GM18498 (cell line): ENCODE measurements at regions not wholly inside any gene's neighbourhood (a gene's known extent, or its start where the extent isn't known, plus 50 kb on each side); places are given as distances from the start of the nearest gene placed in this dataset.
"Not testable (repeated sequence)": the region's sequence is repeated elsewhere in the genome, so short reads cannot be mapped to it uniquely, and the experiment has no call there.

Source experiments
- ATAC-seq: cut with Tn5 transposase; IDR thresholded peaks from one replicate; pipeline ENCODE4 v1.9.1; 2021; ENCODE audit warnings: mild to moderate bottlenecking, moderate library complexity; ENCODE audit not compliant: unreplicated experiment

DNA sequence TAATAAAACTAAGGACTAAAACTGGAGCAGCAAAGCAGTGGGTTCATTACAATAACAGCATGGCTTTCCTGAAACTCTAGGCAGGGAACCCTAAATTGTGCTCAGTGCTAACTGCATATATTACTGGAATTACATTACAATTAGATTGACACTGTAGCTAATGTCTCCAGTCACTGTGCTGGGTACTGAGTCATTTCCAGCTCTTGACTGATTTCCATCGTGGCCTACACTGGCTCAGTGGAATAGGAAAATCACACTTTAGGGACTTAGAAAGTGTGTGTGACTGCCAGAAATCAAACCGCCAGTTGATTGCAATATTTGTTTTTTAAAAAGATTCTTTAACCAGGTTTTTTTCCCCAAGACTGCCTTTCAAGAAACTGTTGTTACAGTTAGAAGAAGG, 1447.4 kb upstream of the GOT2 start:
- no peak for ATAC-seq

GRCh38 chr16:60180609-60181008, 1446.5 kb upstream of the GOT2 start:
- ATAC-seq: no peak

DNA sequence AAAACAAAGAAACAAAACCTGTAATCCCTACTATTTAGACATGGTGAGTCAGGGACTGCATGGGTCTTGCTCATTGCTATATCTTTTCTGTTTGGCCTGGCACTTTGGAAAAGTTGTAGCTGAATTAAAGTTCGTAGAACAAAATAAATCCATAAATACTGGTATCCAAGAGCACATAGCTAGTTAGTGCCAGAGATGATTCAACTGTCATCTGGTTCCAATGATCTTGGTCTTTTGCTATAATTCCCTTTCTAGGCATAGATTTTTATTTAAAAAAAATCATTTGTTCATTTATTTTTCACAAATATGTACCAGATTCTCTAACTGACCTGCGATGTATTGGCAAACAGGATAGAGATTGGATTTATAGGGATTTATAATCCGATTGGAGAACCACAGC, 1436.1 kb upstream of the GOT2 start:
- ATAC-seq: no peak

GRCh38 chr16:60166111-60166510, 1432.0 kb upstream of the GOT2 start:
- no peak for ATAC-seq

DNA sequence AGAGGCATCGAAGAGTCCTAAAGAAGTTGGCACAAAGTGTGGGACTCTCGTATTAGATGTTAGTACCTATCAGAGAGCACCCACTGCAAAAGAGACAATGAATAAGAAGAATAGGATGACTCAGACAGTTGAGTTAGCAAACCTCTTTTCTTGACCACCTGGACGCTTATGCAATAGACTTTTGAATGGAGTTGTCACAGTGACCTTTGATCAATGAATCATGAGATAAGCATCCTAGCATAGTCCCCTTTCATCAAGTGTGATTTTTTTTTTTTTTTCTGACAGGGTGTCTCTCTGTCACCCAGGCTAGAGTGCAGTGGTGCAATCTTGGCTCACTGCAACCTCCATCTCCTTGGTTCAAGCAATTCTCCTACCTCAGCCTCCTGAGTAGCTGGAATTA, 1417.9 kb upstream of the GOT2 start:
- no peak for ATAC-seq

DNA sequence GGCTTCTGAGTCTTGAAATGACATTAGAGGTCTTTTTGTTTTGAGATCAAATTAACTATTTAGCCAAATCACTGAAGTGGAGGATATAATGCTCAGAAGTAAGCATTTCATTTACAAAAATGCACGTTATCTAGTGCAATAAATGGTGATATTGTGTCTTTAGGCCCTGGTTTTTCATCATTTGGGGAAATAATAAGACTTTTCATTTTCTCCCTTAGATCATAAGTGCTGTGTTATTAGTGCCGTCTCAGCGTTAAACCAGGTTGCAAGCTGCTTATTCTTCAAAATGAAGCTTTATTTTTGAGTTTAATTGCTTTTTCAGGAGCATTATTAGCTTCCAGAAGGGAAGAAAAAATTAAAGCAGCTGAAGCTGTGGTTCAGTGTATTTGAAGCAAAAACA, 1416.8 kb upstream of the GOT2 start:
- no peak for ATAC-seq

DNA sequence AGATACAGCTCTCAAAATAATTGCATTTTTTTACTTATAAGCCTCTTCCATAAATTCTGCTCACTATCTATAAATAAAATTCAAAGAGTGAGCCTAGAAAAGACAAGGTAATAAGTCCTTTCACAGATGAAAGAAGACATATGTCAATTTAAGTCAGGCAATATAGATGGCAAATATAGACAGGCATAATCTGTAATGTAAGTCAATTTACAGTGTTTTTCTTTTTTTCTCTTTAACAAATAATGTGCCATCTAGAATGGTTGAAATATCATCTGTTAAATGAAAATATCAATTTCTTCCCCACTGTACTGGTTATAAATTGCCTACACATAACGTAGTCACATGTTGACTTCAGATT, 1409.2 kb upstream of the GOT2 start:
- ATAC-seq: no peak

DNA sequence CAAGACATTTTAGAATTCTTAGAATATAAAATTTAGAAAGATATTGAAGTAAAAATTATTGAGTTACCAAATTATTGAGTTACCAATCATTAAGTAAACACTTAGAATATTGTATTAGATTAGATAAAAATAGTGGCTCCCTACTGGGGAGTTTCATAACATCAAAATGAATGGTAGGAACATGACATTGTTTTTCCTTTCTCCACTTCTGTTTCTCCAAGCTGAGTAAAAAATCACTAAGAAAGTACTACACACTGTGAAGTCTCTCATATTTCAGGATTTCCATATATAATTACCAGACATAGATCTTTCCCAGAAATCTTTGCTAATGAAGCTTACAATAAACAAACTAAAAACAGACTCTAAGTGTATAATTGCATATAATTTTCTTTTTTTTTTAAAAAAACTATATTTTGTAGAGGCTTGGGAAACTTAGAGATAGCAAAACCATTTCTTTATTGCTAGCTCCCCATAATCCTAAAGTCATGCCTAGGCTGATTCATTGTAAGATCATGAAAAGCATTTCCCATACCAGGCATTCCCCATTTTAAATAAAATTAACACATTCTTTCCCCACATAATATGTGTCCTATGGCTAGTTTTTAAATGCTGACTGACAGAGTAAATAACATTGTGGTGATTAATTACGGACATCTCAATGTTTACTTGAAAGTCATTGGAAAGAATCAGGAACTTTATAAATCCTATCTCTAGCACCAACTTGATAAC, 1408.7 kb upstream of the GOT2 start:
- ATAC-seq: no peak

GRCh38 chr16:60137891-60138290, 1403.8 kb upstream of the GOT2 start:
- no peak for ATAC-seq

DNA sequence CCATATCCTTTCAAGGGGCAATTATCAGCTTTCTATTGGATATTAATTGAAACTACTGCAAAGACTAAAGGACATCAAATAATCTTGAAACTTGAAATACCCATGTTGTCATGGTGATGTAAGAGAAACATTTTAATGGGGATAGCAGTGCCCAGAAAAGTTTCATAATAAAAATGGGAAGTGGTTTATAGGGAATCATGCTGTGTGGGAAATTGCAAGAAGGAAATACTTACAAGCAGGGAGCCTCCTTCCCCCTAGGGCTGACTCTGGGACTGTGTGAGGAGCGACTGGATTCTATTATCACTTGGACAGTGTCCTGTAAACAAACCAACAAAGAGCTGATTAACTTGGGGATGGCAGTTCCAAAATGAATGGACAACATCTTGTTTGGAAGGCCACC, 1393.1 kb upstream of the GOT2 start:
- ATAC-seq: no peak

DNA sequence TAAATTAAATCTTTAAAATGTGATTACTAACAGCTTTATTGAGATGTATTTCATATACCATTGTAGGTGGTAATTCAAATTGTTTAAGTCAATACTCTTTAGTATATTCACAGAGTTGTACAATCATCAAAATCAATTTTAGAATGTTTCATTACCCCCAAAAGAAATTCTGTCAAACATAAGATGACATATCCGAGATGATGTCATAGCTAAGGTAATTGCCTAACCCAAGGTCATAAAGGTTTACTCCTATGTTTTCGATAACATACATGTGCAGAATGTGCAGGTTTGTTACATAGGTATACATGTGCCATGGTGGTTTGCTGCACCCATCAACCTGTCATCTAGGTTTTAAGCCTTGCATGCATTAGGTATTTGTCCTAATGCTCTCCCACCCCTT, 1392.0 kb upstream of the GOT2 start:
- ATAC-seq: not testable (repeated sequence)

DNA sequence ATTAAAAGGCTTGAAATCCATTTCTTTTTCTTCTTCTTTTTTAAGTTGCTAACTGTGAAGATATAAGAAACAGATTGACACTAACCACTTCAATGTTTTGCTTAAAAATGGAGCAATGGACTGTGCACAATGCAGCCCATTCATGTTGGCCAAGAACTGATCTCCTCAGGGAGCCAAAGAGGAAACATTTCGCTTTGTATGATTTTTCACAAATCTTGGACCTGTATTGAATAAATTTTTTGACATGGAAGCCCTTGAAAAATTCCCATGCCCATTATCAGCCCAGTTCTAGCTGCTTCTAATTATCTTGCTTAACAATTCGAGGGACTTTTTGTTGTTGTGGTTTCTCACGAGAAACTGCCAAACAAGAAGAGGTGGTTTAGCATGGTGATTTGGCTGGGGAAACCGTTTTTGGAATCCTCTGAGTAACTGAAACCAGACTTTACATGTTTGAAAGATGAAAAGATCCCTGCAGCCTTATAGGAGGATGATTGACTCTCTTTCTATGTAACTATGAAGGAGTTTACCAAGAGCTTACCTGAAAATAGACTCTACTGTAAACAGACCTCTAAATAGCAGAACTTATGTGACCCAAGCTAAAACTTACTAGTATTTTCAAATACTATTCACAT, 1389.4 kb upstream of the GOT2 start:
- ATAC-seq: no peak

DNA sequence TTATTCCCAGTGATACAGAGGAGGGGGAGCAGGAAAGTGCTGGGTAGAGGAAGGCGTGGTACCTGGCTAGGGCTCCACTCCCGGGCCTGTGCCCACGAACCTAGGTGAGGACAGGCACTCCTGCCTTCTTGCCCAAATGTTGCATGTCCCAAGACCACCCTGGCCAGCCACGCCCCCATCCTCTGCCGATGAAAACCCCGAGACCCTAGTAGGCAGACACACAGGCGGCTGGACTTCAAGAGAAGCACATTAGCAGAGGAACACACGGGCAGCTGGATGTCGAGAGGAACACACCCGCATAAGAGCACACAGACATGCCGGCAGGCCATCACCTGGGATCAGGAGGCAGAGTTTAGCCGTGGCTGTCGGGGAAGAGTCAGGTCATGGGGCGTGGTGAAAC, 1386.5 kb upstream of the GOT2 start:
- no peak for ATAC-seq

GRCh38 chr16:60110531-60110930, 1376.4 kb upstream of the GOT2 start:
- ATAC-seq: no peak

GRCh38 chr16:60107871-60108270, 1373.8 kb upstream of the GOT2 start:
- ATAC-seq: no peak

DNA sequence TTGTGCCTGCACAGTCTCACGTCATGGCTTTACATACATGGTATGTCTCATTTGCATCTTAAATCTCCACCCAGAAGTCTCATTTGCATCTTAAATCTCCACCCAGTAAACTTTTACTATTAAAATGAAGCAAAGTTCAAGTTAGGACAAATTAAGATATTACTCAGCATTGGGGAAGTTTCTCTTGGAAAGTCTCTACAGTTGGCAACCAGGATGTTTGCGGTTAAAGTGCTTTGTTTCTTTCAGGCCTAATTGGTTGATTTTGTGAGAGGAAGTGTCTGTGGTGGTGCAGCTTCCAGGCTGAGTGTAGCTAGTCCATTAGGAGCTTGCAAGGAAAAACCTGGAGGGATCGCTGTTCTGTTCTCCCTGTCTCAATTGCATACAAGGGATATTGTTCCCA, 1373.3 kb upstream of the GOT2 start:
- no peak for ATAC-seq

DNA sequence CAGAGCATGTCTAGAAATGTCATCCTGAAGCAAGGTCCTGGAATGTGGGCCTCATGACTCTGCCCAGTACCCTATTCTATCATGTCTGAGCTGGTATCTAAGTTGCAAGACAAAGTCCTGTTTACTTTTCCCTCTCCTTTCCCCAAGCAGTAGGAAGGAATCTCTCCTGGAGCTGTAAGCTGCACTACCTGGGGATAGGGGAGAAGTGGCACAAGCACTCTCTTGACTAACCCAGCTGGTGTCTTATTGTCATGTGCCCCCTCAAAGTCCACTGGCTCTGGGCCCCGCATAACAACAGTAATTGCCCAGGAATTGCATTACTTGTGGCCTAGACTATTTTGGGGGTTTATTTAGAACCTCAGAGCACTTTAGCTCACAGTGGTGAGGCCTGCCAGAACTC, 1366.3 kb upstream of the GOT2 start:
- ATAC-seq: no peak

- ATAC-seq: no peak
These were observed 1357.4 kb upstream of the GOT2 start for GRCh38 chr16:60091529-60091928.

DNA sequence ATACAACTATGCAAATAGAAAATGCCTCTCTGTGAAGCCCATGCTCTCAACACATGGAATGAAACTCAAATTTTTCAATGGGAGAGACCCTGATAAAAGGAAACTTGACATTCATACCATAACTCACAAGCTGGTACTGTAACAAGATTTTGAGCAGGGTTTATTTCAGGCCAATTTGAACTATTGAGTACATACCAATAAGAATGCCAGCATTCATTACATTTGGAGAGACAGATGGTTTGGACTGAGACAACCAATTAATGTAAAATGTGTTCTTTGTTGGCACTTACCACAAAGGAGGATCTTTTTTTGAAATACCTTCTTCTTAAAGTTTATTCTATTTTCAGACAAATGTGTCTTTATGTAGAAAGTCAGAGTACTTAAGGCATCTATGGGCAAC, 1357.0 kb upstream of the GOT2 start:
- ATAC-seq: no peak

GRCh38 chr16:60087530-60087929, 1353.4 kb upstream of the GOT2 start:
- no peak for ATAC-seq

DNA sequence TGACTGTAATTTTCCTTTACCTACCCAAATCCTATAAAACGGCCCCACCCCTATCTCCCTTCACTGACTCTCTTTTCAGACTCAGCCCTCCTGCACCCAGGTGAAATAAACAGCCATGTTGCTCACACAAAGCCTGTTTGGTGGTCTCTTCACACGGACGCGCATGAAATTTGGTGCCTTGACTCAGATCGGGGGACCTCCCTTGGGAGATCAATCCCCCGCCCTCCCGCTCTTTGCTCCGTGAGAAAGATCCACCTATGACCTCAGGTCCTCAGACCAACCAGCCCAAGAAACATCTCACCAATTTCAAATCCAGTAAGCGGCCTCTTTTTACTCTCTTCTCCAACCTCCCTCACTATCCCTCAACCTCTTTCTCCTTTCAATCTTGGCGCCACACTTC, 1344.7 kb upstream of the GOT2 start:
- not testable (repeated sequence) for ATAC-seq

DNA sequence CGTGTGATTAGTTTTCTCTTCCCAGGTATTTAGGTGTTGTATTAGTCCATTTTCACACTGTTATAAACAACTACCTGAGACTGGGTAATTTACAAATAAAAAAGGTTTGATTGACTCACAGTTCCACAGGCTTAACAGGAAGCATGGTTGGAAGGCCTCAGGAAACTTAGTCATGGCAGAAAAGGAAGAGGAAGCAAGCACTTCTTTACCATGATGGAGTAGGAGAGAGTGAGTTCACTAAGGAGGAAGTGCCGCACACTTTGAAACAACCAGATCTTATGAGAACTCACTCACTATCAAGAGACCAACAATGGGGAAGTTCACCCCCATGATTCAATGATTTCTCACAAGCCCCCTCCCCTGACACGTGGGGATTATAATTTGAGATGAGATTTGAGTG, 1343.7 kb upstream of the GOT2 start:
- ATAC-seq: no peak

GRCh38 chr16:60074378-60074777, 1340.3 kb upstream of the GOT2 start:
- no peak for ATAC-seq
